SK-N-MC (cell line): ENCODE measurements at regions not wholly inside any gene's neighbourhood (a gene's known extent, or its start where the extent isn't known, plus 50 kb on each side); places are given as distances from the start of the nearest gene placed in this dataset.

ENCODE experiments used
- EZH2 ChIP-seq: fragments of 200-600 bp; sonication (generic); IDR thresholded peaks from one replicate; pipeline ENCODE4 v1.6.1; 2017; ENCODE audit warnings: antibody characterized with exemption
- POLR2AphosphoS5 ChIP-seq: IDR thresholded peaks from 2 replicates; pipeline ENCODE4 v1.6.1; 2012; ENCODE audit warnings: mild to moderate bottlenecking, low read depth, low read length, borderline replicate concordance

DNA sequence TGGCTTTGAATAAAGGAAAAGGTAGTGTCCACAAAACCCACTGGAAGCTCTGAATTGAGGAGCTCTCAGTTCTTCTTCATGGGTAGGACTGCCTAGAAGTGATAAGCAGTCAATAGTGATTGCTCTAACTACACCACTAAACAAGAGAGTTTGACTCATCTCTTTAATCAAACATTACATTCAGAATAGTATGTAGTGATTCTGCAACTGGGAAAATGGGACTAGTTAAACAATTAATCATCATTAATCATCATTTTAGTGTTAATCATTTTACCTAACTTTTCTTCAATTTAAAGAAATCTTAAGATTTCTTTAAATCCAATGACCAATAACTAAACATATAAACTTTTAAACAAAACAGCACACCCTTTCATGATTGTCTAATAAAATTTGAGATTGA lies 484.0 kb upstream of the FZD8 start:
- TF ChIP-seq POLR2AphosphoS5, result no peak
- no peak for TF ChIP-seq EZH2
